C4-2B (cell line): ENCODE measurements at regions not wholly inside any gene's neighbourhood (a gene's known extent, or its start where the extent isn't known, plus 50 kb on each side); places are given as distances from the start of the nearest gene placed in this dataset.

Experiments used
- H3K27ac ChIP-seq: fragments of 450-650 bp; 2 replicates; pipeline ENCODE4 v1.5.1; 2017
- ZFX ChIP-seq: fragments of 450-650 bp; IDR thresholded peaks from 2 replicates; pipeline ENCODE4 v1.6.1; 2017
- TF ChIP-seq, protein P1 (sequence below): fragments of 450-650 bp; conservative IDR thresholded peaks from 2 replicates; pipeline ENCODE4 v1.5.1; 2017; ENCODE audit warnings: mild to moderate bottlenecking

DNA sequence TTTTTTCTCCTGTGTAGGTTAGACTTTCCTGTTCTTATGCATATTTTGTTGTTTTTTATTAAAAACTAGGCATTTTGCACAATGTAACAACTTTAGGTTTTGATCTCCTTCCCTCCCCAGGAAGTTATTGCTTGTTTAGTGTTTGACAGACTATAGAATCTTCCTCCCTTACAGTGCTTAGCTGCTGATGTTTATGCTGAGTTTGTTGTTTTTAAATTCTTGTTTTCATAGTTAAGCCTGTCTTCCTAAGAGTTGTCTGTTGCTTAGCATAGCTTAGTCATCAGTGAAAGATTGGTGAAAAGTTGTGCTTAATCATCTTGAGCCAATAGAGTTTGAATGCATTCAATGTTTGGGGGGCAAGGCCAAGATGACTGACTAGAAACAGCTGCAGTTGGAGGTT lies 157.5 kb downstream of the NKX6-1 start:
- H3K27ac ChIP-seq, result no peak overlapping the region
- TF ChIP-seq ZFX, result no peak
- TF ChIP-seq, protein P1, sequence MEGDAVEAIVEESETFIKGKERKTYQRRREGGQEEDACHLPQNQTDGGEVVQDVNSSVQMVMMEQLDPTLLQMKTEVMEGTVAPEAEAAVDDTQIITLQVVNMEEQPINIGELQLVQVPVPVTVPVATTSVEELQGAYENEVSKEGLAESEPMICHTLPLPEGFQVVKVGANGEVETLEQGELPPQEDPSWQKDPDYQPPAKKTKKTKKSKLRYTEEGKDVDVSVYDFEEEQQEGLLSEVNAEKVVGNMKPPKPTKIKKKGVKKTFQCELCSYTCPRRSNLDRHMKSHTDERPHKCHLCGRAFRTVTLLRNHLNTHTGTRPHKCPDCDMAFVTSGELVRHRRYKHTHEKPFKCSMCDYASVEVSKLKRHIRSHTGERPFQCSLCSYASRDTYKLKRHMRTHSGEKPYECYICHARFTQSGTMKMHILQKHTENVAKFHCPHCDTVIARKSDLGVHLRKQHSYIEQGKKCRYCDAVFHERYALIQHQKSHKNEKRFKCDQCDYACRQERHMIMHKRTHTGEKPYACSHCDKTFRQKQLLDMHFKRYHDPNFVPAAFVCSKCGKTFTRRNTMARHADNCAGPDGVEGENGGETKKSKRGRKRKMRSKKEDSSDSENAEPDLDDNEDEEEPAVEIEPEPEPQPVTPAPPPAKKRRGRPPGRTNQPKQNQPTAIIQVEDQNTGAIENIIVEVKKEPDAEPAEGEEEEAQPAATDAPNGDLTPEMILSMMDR, result no peak

DNA sequence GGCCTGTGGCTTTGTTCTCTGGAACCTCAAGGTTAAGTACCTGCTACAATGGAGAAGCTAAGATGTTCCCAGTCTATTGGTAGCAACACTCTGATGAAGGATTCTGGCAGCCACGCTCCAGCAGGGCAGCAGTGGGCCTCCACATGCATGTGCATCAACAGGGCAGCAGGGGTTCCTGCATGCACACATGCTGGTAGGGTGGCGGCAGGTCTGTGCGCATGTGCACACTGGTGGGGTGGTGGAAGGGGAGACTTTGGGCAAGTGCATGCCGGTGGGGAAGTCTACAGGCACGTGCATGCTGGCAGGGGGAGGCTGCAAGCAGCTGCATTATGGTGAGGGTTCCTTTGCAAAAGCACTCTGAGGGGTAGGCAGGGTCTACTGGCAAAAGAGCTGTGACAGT lies 160.7 kb downstream of the NKX6-1 start:
- no peak overlapping the region for H3K27ac ChIP-seq
- TF ChIP-seq, protein P1, result no peak
- no peak for TF ChIP-seq ZFX

DNA sequence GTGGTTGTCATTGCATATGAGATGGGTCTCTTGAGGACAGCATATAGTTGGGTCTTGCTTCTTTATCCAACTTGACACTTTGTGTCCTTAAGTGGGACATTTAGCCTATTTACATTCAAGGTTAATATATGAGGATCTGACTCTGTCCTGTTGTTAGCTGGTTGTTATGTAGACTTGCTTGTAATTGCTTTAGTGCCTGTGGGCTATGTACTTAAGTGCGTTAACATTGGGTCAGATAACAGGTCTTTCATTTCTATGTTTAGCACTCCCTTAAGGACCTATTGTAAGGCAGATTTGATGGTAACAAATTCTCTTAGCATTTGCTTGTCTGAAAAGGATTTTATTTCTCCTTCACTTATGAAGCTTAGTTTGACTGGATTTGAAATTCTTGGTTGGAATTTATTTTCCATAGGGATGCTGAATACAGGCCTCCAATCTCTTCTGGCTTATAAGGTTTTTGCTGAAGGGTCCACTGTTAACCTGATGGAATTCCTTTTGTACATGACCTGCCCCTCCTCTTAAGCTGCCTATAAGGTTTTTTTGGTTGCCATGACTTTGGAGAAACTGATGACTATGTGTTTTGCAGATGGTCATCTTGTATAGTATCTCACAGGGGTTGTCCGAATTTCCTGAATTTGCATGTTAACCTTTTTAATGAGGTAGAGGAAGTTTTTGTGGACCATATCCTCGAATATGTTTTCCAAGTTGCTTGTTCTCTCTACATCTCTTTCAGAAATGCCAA lies 162.0 kb downstream of the NKX6-1 start:
- TF ChIP-seq ZFX, result no peak
- TF ChIP-seq, protein P1, result no peak
- H3K27ac ChIP-seq, result no peak overlapping the region

DNA sequence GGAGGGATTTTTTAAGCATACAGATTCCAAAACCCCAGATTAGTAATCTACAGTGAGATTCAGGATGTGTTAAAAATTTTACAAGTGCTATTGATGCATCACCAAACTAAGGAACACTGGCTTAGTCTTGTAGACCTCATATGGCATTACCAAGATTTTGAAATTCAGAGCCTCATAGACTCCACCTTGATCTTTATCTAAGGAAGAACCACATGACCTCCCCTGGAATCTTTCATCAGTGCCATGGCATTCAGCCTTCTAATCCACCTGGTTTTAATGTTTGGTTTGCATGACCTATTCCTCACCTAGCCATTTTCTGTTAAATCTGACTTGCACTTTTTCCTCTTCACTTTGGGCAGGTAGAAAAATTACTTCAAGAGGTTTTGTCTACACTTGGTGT lies 171.6 kb downstream of the NKX6-1 start:
- no peak for TF ChIP-seq ZFX
- TF ChIP-seq, protein P1, result no peak
- H3K27ac ChIP-seq, result no peak overlapping the region

DNA sequence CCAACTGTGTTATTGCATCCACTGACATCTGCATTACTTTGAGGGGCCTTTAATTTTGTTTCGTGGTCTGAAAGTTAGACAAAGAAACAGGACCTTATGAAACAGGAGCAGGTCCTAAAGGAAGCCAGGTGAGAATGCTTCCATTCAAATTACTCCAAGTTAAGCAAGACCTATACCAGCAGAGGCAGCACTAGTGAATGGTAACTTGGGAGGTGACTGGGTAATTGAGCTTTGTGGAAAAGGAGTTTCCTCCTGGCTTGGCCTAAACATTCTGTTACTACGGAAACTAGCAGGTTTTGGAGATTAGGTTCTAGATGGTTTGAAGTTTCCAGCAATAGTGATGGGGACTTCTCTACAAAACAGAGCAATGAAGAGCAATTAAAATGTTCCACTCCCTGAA lies 173.5 kb downstream of the NKX6-1 start:
- no peak for TF ChIP-seq ZFX
- TF ChIP-seq, protein P1, result no peak
- no peak overlapping the region for H3K27ac ChIP-seq

DNA sequence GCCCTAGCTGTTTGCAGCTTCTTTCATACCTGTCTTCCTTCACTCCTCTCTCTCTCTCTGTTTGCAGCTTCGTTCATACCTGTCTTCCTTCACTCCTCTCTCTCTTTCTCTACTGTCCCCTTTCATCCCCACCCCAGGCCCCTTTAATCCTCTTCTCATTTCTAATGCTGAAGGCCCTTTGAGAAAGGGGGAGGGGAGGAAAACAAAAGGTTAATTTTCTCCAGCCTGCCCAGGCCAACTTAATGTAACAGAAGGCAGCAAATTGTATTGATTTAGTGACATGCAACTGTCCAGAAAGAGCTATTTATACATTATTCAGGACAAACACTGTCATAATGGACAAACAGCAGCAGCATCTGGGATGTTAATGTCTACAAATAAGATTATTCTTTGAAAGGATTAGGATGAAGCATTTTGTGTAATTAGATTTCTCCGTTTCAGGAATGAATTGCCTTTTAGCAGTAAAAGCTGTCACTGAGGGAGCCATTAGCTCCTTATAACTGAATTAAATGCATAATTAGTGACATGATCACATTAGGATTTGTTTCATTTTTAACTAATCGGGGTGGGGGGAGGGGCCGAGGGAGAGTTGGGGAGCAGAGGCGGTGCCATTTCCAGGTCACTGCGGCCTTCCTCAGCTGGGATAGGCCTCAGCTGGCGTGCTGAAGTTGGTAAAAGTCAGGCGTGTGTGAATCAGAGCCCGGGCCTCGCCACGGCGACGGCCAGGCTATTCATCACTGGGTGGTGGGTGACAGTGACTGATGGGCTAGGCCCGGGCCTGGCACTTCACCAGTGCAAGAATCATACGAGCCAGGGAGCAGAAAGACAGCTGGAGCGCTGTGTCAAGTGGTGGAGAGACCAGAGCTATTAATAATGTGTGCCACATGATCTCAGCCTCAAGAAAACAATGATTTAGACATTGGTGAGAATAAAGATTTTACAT lies 174.5 kb downstream of the NKX6-1 start:
- TF ChIP-seq, protein P1, result no peak
- TF ChIP-seq ZFX, result no peak
- H3K27ac ChIP-seq, result no peak overlapping the region

DNA sequence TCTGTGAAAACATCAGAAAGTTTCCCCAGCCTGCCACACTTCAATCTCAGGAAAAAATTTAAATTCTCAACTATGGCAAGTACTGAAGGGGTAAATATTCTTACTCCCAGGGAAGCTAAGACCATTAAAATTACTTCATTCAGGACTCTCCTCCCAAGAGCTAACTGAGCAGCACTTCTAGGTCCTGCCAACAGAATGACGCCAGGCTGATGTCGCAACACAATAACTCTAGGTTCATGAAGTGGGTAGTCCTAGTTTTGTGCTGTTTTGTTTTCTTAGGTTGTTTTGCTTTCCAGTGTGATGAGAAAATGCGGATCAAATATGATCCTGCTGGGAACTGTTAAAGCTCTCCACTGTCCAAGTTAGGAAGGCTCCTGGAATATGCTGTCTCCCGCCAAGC lies 180.0 kb downstream of the NKX6-1 start:
- H3K27ac ChIP-seq, result no peak overlapping the region; the same call in 1 of the 2 replicates
- TF ChIP-seq ZFX, result no peak
- TF ChIP-seq, protein P1, result no peak
